ENCODE measurements at regions not wholly inside any gene's neighbourhood (a gene's known extent, or its start where the extent isn't known, plus 50 kb on each side); places are given as distances from the start of the nearest gene placed in this dataset.

DNA sequence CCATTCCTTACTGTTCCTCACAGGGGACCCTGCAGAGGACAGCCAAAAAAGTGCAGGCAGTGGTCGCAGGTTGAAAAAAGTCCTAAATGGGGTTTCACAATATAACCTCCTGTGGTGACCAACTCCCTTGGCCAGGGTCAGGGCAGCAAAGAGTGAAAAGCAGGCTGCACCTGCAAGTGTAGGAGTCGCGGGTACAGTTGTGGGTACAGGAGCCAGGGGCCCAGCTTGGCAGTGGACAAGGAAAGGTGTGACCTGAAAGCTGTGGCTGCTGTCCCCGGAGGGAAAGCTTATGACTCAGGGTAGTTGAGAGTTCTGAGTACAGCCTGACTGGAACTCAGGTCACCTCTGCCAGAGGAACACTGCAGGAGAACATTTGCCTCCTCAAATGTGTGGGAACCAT, 1114.1 kb downstream of the ROBO2 start:
- no peak for DNase-seq (ENCODE audit: low spot score)

DNA sequence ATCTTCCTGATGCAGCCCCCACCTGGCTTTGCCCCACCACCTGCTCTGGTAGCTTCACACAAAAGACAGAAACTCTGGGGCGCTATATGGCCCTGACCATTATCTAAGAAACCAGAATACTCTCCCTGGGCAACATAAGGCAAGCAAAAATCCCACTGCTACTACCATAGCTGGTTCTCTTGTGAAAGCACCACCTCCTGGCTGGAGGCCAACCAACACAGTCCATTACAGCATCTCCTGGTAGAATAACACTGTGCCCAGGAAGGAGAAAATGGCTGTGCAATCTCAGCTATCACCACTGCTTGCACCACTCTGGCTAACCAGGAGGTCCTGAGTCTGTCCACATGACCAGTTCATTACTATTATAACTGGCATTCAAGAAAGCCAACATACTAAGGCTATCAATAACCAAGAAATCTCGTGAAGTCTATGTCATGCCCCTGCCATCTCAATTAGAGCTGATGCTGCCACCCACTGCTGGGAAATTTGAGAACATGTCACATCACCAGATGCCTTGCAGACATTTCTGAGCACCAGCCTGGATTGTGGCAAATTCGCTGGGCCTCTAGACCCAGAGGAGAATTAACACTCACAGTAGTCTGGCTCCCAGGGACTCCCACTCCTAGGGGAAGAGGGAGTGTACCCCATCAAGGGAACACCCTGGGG, 1114.8 kb downstream of the ROBO2 start:
- no peak for DNase-seq (ENCODE audit: low spot score)

DNA sequence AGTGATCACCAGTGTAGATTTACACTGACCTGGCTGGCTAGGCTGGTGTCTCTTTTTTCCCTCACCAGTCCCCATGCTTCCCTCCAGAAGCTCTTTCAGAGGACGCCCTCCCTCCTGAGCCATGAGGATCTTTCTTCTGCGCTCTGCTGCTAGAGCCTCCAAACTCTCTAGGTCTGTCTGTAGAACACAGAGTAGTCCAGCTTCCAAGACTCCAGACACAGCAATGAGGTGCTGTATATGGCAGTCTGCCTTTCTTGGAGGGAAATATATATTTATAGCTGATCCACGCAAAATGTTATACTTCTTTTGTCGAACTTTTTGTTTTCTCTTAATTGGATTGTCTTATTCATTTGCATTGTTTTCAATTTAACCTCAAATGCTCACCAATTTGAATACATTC, 1121.8 kb downstream of the ROBO2 start:
- no peak for DNase-seq (ENCODE audit: low spot score)

DNA sequence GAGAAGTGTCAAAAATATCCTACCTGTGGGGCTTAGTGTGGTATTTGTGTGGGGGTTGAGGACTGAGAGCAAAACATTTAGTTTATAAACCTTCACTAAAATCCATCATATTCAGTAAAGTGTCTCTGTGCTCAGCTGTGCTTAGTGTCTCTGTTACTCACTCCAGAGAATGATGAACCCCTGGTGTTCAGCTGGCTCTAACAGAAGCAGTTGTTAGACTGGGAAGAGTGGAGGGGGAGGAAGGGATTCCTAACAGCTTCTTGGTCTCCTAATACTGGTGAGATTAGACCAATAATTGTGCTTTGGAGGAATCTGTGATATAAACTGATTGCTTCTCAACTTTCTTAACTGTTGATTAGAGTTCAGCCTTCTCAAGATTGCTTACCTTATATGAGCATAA, 1123.5 kb downstream of the ROBO2 start:
- no peak for DNase-seq (ENCODE audit: low spot score)

DNA sequence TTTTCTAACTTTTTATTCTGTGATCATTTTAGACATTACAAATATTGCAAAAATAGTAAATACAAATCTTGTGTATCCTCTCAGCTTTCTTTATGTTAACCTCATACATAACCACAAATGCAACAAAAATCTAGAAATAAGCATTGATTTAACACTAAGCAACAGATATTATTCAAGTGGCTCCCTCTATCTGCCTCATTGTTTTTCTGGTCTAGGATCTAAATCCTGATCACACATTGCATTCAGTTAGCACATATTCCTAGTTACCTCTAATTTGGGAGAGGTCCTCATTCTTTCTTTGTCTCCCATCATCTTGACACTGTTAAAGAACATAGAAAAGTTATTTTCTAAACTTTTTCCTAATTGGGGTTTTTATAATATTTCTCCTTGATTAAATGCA, 1126.0 kb downstream of the ROBO2 start:
- DNase-seq (ENCODE audit: low spot score) = no peak

DNA sequence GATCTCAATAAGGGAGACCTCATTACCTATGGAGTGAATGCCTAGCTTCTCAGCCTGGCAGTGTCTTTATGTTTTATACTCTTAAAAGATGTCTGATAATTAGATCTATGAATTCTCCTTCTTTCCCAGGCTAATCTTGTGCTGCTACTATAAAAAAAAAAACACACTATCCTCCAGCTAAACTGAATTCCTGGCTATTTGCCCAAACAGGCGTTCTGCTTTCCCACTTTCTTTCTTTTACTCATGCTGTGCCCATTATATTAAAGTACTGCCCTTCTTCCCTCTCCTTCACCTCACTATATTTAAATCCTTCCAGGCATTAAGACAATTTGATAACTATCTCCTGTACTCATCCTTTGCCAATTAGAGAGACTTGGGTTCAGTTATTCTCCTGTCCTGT, 1134.9 kb downstream of the ROBO2 start:
- DNase-seq (ENCODE audit: low spot score) = no peak

DNA sequence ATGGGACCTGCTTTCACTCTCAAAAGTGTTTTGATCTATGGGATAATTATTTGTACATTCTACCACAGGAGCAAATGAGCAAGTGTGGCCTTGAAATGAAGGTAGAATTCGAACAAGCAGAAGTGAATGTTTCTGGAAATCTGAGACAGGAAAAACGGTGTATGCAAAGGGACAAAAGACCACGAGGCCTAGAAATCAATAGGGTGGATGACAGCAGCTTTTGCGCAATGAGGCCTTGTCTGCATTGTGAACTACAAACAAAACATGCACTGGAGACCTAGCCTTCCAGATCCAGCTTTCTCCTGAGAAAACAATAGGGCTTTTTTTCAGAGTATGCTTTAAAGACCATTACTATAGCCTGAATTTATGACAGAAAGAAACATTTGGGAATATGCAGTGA, 1137.0 kb downstream of the ROBO2 start:
- DNase-seq (ENCODE audit: low spot score) = no peak

DNA sequence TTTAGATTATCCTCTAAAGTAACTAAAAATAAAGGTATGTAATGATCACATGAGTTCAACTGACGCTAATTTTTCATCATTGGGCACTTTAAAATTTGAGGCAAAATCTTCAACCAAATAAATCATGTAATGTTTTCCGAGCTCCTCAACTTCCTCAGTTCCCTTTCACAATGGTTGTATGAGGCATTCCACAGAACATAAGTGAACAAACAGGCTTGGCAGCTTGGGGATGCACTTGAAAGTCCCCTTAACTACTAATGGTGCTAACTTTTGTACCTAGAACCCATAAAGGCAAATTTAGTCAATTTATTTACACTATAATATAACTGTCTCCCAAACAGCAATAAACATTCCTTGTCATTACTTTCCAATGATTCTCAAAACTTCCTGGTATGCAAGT, 1137.9 kb downstream of the ROBO2 start:
- no peak for DNase-seq (ENCODE audit: low spot score)

DNA sequence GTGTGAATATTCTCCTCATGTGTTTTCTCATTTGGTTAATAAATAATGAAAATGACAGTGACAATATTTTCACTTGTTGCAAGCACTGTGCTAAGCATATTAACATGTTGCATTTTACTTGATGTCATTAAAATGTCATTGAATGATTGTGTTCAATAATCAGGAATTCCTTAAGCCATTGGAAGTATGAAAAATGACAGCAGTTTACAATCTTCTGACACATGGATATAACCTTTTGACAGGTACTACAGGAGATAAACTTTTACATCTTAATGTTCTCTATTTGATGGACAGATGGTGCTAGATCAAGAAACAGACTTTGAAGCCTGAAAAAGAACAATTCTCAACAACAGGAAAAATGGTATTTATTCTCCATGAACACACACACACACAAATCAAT, 1138.3 kb downstream of the ROBO2 start:
- no peak for DNase-seq (ENCODE audit: low spot score)

DNA sequence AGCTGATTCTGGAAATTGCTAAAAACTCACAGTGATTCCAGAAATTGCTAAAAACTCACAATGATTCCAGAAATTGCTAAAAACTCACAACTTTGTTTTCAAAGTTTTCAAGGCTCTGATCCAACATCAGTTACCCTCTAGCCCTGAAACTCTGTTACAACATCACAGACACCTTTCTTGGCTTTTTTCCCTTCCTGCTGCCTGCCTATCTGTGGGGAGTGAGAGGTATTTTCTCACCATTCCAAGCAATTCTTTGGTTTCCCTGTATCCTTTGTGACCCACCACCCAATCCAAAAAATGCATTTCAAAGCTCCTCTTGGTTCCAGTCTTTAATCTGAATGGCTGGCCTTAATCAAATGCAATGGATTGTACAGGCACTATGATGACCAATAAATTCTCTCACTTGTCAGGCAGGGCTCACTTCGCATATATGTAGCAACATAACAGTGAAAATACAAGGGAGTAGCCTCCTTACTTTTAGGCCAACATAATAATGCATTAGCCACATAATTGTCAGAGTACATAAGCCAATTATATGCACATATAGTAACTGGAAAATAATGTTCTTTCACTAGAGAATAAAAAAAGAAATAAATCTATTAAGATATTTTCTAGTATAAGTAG, 1139.0 kb downstream of the ROBO2 start:
- no peak for DNase-seq (ENCODE audit: low spot score)

DNA sequence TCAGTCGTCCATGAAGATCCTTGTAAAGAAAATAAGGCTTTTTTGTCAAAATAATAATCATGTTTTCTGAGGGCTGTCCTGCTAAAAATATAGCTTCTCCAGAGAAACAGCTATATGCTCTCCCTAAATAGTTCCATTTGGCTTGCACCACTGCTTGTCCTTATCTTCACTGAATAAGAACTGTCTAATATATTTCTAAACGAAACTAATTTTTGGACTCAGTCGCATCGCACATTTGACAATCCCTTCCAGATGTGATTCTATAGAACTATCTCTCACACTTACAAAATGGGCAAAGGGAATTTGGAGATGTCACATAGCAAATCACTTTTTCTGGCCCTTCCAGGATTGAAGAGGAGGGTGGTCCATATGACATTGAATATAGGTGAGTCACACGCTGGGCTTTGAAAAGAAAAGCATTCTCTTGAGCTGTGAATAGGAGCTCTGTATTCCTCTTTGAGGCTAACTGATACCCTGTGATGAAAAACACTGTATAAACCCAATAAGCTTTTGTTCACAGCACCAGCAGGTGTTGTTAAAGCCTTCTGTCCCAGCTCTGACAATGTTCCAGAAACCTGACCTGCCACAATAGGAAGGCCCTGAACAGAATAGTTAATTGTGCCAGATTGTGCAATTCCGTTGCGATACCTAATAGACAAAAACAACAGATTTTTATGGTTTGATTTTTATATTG, 1144.2 kb downstream of the ROBO2 start:
- DNase-seq (ENCODE audit: low spot score) = no peak

DNA sequence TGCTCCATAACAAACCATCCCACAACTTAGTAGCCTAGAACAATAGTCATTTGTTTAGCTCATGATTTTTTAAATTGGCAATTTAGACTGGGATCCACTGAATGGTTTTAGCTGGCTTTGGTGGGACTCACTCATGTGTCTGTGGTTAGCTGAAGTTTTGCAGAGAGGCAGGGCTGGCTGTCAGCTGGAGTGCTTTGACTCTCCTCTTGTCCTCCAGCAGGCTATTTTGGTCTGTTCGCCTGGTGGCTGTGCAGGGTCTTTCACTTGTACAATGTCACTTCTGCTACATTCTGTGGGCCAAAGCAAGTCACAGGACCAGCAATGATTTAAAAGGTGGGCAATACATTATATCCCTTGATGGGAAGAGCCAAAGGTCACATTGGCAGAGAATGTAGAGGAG, 1146.5 kb downstream of the ROBO2 start:
- no peak for DNase-seq (ENCODE audit: low spot score)

DNA sequence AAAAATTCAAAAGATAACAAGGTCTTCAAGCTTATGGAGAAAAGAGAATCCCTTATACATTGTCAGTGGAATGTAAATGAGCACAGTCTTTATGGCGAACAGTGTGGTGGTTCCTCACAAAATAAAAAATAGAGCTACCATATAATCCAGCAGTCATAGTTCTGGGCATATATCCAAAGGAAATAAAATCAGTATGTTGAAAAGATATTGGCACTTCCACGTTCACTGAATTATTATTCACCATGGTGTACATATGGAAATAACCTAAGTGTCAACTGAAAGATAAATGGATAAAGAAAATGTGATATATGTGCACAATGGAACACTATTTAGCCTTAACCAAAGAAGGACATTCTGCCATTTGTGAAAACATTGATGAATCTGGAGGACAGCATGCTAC, 1161.2 kb downstream of the ROBO2 start:
- no peak for DNase-seq (ENCODE audit: low spot score)

DNA sequence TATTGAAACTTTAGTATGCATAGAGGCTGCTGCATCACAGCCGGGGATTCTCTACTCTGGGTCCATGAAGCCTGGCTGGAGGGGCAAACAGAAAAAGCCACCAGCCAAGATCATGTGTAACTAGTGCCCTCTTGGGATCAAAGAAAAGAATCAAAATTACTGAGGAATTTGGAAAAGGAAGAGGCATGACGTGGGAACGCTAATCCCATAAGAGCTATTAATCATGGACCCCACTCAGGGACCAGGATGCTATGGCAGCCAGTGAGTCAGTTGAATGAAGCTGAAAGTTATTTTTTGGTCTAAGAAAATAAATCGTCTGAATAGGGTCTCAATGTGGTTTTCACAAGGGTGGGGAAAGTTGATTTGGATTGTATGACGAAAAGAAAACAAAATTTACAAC, 1165.1 kb downstream of the ROBO2 start:
- DNase-seq (ENCODE audit: low spot score) = no peak

DNA sequence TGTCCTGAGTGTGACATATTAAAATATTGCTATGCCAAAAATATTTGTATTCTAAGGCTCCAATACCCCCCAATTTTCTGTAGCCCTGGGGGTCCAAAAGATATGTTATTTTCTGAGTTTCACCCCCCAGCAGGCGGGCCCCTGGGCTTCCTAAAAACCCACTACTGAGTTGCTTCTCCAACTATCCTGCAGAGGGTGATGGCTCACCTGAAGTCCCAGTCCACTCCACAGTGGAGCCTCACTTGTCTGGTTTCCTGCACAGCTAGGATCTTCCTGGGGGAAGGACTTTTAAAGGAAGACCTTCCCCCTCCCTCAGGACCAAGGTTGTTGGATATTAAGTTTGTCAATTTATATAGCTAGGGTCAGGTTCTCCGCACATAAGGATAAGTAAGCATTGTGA, 1181.4 kb downstream of the ROBO2 start:
- no peak for DNase-seq (ENCODE audit: low spot score)

DNA sequence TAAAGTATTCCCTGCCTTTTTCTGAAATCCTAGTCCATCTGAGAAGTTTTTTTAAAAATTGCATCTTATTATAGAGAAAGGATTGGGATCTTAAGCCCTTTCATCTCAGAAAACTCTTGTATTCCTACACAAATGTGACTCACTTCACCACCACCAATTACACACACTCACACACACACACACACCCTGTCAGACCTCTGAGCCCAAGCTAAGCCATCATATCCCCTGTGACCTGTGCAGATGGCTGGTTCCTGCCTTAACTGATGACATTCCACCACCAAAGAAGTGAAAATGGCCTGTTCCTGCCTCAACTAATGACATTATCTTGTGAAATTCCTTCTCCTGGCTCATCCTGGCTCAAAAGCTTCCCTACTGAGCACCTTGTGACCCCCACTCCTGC, 1181.9 kb downstream of the ROBO2 start:
- no peak for DNase-seq (ENCODE audit: low spot score)

DNA sequence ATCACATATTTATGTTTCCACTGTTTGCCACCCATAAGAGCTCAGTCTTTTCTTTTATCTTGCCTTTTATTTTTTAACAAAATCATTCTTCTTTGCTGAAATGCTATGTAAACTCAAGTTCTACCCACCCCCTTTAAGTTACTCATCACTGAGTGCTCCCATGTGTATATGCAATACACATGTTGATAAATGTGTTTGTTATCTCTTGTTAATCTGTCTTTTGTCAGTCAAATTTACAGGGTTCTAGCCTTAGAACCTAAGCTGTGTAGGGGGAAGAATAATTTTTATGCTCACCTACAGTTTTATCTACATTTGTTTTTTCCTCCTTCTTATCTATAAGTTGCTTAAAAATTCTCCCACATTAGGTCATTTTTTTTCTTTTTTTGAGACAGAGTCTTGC, 1195.9 kb downstream of the ROBO2 start:
- no peak for DNase-seq (ENCODE audit: low spot score)

DNA sequence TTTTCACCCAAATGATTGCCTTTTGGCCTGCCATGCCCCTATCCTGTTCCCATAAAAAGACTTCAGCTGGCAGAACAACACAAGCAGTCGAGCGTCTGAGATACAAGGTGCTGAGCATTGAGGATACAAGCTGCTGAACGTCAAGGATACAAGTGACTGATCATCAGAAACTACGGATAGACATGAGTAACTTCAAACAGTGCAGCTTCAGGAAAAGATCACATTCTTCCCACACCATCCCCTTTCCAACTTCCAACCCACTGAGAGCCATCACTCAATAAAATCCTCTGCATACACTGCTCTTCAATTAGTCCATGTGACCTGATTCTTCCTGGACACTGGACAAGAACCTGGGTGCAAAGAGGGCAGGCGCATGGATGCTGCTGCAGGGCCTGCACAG, 1198.9 kb downstream of the ROBO2 start:
- no peak for DNase-seq (ENCODE audit: low spot score)

DNA sequence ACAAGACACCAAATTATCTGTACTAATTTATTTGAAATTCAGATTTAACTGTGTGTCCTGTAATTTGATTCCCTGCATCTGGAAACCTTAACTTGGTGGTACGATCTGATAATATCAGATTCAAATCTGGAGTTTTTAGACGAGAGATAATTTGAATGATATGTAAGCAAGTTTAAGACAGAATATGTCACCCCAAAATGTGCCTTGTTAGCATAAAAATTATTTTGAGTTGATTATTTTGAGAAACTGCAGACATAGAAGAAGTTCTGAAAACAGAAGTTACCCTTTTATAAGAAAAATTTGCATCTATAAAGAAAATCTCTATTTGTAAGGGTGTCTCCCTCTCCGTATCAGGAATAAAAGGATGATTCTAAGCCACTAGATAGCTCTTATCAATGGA, 1202.8 kb downstream of the ROBO2 start:
- no peak for DNase-seq (ENCODE audit: low spot score)

DNA sequence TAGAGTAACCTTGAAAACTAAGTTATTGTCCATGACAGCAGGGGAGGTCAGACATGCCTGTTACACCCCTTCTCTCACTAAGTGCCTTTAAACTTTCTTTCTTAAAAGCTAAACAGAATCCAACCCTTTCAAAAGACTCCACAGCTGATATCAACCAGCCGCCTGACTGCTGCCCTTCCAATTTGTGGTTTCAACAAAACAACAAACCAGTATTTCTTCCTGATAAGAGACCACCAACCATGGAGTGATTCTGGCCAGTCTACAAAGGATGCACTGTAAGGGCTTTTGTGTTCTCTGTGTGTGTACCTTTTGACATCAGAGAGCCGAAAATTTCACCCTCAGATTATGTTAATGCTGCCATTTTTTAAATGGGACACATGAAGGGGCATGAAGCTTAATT, 1204.2 kb downstream of the ROBO2 start:
- DNase-seq (ENCODE audit: low spot score) = no peak

DNA sequence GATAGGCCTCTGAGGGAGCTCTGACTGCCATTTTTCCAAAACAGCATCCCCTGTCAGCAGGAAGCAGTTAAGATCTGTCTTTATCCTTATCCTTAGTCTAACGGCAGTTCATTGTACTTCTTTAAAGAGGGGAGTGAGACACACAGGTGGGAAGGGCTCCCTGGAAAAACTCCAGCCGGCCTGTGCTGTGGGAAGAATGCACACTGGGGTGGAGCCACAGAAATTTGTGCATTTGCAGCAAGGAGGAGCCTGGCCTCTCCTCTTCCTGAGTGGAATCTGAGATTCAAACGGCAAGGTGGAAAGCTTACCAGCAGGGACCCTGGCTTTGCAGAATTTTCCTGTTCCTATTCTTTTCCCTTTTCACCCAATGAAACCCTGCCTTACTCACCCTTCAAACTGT, 1209.4 kb downstream of the ROBO2 start:
- no peak for DNase-seq (ENCODE audit: low spot score)

DNA sequence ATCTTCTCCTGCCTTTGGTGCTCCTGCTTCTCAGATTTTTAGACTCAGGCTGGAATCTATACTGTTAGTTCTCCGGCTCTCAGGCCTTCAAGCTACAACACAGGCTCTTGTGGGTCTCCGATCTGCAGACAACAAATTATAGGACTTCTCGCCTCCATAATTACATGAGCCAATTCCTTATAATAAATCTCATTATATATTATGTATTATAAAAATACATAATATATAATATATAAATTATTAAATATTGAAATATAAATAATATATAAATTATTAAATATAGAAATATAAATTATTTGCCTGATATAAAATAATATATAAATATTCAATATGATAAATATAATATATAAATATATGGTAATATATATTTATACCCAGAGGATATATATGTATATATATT, 1214.0 kb downstream of the ROBO2 start:
- no peak for DNase-seq (ENCODE audit: low spot score)

DNA sequence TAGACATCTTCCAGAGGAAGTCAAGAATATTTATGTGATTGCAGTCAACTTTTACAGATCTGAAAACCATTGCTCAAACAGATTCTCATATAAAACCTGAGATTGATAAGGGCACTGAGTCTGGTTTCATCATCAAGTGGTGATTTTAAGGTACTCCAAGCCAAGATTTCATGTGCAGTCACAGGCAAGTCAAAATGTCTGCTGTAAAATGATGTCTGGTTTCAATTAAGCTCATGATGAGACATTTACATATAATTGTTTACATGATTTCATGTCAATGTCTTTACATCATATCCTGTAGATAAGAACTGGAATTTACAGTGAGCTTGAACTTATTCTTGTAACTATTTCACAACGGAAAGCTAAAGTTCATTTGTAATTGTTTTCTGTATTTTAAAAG, 1215.5 kb downstream of the ROBO2 start:
- DNase-seq (ENCODE audit: low spot score) = no peak

DNA sequence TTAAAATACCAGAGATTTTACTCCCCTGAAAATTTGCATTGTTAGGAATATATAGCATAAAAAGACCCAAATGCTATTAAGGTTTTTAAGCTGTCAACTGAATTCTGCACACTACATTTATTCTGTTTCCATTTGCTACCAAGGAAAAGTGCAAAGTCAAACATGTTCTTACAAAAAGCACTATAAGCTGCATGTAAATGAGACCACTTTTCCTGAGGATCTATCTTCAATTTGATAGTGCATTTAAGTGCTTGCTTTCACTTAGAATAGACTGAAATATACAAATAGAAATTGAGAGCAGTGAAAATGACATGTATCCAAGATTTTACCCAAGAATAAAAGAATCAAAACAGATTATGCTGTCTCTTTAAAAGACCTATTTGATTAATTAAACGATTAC, 1216.2 kb downstream of the ROBO2 start:
- no peak for DNase-seq (ENCODE audit: low spot score)
